Activated CD4-positive, alpha-beta T cell treated with anti-CD3 and anti-CD28 coated beads, Interleukin-2, amount 50 U/mL, for 48 hours (primary cell): ENCODE measurements at regions not wholly inside any gene's neighbourhood (a gene's known extent, or its start where the extent isn't known, plus 50 kb on each side); places are given as distances from the start of the nearest gene placed in this dataset.

Experiments
- DNase-seq, 2 experiments: peaks; one replicate each; pipeline ENCODE4 v3.0.0-alpha.2; 2020

DNA sequence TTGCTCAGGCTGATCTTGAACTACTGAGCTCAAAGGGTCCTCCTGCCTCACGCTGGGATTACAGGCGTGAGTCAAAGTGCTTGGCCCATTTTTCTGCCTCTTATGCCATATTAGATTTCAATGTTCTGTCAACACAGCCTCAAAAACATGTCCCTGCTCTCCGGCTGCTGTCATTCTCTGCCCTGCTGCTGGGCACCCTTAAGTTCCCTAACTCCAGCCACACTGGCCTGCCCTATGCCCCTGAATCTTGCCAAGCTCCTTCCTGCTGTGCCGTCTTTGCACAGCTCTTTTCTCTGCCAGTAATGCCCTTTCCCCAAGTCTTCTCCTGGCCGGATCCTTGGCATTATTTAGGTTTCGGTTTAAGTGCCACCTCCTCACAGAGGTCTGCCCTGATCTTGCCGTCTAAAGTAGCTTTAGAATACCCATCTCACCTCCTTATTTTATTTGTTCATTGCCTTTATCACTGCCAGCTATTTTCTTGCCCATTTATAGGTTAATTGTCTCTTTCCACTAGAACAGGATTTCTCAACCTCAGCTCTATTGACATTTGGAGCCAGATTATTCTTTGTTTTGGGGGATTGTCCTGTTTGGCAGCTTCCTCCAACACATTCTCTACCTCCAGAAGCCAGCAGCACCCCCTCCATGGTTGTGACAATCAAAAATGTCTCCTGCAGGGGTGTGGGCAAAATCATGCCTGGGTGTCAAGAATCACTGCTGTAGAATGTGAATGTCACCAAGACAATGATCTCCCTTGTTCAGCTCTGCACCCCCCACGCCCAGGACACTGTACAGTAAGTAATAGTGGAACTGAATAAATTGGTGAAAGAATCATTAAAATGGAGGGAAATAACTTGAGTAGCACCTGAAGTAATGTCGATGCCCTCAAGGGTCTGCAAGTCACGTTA, 168.2 kb downstream of the CYLD start:
- no peak for DNase-seq

DNA sequence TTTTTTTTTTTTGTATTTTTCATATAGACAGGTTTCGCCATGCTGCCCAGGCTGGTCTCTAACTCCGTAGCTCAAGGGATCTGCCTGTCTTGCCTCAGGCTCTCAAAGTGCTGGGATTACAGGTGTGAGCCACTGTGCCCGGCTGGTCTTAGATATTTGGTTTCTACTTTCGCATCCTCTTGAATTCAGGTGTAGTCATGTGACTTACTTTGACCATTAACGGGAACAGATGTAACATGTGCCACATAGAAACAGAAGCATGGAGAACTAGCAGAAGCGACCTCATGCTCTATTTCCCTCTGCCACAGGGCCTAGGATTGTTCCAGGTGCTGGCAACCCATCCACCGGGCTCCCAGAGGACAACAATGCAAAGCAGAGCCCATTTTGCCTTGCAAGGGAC, 166.6 kb downstream of the CYLD start:
- no peak for DNase-seq

DNA sequence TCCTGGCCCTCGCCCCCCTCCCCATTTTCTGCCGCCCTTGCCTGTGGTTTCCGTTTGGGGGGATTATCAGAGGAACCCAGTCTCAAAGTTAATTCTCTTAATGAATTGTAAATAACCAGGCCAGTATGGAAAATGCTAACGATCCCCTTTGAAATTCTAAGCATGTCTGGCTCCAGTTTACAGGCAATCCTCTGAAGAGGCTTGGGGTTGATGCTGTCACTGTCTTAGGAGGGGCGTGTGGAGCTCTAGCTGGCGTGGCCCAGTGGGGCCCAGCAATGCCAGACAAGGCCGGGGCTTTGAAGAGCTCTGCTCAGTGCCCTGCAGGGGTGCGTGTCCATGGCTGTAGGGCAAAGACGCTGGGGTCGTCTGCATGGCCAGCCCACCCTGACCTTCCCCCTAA, 164.6 kb downstream of the CYLD start:
- no peak for DNase-seq

DNA sequence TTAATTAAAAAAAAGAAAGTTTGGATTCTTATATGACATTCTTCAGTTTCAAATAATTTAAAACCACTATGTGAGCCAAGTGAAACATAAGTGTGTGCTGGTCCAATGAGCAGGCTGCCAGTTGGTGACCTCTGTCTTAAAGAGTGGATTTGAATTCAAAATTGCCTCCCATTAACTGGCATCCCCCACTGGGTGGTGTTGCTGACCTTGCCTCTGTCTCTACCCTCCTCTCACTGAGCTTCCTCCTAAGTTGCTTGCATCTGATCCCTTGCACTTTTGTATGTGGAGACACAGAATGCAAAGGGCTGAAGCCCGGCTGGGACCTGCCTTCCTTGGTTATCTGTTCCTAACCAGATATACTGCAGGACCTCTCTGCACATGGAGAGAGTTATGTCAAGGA, 160.6 kb downstream of the CYLD start:
- DNase-seq: no peak

DNA sequence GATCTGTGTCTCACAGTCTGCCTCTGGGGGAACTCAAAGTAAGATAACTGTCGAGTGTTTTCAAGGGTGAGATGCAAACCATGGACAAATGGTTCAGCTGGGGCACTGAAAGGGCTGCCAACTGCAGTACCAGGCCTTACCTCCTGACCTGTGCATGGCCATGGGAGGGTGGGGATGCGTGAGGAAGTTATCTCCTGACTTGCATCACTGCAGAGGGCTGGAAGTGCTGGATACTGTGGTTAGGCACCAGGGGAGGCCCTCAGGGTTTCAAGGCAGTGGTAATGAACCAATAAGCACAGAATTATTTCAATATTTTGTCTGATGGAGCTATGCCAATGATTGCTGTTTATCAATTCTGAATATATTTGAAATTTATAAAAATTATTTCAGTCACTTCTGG, 159.2 kb downstream of the CYLD start:
- DNase-seq: no peak

DNA sequence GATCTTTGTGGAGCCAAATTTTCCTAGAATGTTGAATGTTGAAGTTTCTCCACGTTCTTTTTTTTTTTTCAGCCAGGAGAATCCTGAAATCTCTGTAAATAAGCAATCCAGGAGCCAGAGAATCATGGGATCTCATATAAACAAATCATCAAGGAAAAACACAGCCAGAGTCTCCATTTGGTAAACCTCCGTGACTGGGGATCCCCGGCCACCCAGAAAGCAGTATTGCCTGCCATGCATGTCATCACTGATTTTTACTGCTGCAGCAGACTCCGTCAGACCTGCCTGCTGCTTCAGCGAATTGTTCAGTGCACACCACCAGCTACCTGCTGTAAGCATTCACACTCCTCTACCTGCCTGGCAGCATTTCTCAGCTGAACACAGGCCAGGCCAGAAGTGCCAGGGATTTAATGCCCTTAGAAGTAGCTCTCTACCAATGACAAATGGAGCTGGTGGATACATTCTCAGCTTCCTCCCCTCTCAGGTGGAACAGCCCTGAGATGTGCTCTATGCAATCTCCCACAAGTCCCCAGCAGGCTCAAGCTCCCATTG, 158.6 kb downstream of the CYLD start:
- DNase-seq: no peak

DNA sequence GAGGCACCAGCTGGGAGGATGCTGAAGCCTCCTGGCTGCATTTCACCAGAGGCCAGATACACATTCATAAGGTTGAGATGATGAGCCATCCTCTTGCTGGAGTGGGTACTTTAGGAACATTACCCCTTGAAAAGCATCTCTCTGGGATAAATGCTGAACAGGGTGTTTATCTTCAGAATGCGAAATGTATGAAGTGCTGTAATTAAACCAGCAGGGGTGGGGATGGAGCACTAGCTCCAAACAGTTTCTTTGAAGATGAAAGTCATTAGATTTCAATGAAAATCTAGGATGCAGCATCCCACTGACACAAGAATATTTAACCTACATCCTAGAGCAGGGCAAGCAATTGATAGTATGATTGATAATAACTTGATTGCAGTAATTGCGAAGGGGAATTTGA, 158.1 kb downstream of the CYLD start:
- no peak for DNase-seq

DNA sequence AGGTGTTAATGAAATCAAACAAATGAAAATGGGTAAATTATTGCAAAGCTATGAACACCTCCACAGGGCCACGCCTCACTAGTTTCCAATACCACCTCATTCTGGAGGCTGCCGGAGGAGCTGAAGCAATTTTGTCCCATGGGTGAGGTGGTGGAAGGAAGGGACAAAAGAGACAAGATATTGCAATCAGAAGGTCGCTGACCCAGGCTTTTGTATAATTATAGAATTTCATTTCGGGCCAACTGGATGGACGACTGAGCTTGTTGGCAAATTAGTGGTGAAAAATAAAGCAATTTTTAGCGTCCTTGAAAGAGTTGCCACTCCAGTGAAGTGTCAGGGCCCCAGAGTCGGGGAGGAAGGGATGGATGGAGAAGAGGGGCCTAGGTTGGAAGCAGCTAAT, 147.9 kb downstream of the CYLD start:
- no peak for DNase-seq

DNA sequence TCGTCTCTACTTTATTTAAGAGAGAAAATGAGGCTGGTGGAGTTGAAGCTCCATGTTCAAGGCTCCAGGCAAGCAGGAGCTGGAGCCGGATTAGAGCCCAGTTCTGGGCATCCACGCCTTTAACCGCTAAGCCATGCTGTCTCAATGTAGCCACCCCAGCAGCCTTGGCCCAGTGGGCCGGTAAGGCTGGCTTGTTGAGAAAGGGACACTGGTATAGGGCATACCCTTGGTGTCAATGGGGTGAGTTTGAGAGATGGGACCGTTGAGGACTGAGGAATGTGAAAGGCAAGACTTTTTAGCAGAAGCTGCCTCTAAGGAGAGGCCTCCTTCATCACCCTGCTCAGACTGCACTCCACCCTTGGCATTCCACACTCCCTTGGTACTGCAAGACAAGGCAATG, 147.4 kb downstream of the CYLD start:
- DNase-seq: no peak

DNA sequence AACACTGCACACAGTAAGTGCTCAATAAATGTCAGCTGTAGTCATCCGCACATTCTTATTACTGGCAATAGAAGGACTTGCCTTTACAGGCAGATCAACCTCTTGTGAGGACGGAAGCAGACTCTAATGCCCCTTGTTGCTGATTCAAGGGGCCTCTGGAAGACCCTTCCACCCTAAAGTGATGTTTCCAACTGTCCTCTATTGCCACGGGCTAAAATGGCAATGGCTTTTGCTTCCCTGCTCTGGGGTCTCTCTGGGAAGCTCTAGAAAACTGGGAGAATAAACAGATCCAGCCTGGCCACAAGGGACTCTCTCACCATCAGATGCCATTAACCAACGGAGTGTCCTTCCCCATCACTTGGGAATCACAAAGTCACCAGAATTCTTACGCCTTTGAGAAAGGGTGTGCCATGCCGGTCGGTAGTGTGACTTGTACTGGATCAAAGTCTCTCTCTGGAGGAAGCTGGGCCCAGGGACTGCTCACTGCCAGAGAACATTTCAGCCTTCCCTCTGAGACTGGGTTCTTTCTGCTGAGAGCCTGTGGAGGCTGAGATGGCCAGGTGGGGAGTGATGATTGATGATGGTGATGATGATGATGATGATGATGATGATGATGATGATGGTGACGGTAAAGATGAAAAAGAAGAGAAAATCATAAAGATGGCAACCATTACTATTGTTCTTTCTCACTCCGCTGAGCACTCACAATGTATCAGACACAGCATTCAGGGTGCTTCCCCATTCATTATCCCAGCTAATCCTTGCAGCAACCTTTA, 146.8 kb downstream of the CYLD start:
- no peak for DNase-seq

DNA sequence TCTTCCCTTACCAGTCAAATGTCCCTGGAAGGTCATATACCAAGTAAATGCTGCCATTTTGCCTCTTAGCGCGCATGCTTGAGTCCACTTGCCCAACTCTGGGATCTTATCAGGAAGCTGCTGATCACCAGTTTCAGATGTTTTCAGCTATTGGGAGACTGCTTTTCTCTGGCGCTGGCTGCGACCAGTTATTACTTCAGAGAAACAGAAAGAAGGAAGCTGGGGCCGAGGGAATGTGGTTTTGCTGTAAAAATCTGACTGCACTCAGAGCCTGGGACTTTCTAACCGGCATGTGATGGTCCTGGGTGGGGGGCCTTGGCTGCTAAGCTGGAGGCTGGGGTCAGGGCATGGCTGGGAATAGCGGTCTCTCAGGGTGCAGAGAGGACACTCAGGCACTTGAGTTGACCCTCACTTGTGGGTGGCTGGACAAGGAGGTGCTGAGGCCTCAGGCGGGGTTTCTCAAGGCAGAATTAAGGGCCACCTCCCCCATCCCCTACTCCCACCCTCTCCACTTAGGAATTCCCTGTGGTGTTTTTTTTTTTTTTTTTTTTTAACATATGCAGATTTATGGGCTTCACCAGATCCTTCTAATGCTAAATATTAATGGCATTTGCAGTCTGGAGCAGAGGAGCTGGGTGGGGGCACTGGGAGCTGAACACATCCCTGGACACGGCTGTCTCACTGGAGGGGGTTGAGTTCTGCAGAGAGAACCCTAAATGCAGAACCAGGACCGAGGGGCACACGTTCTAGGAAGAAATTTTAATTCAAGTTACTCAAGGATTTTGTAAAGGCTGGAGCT, 145.8 kb downstream of the CYLD start:
- no peak for DNase-seq

DNA sequence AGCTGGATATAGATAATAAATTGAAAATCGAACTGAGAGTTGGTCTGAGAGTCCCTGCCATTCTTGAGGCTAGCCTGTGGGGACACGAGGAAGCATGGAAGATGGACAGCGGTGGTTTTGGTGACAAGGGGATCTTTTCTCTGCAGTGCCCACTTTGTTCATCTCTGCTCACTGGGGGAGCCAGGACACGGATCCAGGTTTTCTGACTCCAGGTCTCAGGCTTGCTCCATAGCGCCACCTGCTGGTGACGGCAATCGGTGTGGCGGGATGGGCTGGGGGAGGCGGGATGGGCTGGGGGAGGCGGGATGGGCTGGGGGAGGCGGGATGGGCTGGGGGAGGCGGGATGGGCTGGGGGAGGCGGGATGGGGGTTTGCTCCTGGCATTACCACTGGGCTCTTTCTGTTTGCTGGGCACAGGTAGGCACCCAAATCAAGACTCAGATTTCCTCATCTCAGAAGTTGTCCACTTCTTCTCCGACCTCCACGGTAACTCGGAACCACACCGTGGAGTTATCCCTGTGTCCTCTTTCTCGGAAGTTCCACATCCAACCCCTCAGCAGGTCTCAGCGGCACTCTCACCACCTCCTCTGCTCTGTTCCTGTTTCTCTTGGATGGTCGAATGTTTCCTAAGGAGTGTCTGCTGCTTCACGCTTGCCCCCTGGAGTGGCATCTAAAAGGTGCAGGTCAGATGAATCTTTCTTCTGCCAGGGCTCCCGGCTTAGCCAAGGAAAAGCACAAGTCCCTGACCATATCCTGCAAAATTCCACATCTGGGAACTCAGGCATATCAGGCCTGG, 142.4 kb downstream of the CYLD start:
- peak; percentile 53 to 56 for DNase-seq

DNA sequence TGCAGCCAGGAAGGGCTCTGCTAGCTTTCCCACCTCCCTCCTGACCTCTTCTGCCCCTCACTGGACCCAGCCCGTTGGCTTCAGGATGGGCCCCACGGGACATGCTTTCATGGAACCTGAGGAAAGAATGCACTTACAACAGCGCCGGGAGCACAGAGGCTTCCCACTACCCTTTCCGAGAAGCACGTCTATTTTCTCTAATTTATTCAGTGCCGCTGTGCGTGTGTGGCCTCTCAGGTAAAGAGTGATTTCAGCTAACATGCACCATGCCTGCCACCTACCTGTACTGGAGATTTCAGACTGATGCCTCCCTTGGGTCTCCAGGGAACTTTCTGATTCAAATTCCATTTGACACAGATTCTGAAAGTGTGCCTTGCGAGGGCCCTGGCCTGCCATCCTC, 140.1 kb downstream of the CYLD start:
- no peak for DNase-seq

DNA sequence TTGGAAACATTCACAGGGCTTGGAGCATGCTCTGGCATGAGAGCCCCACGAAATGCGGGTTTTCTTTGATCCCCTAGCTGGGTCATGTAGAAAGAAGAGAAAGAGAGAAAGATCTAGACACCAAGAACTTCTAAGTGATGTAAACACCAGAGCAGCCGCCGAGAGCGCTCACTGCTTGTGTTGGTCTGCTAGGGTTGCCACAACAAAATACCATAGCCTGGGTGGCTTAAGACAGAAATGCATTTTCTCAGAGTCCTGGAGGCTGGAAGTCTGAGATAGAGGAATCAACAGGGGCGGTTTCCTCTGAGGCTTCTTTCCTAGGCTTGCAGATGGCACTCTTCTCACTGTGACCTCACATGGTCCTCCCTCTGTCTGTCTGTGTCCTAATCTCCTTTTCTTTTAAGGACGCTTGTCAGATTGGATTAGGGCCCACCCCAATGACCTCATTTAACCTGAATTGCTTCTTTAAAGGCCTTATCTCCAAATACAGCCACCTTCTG, 139.5 kb downstream of the CYLD start:
- DNase-seq: no peak

DNA sequence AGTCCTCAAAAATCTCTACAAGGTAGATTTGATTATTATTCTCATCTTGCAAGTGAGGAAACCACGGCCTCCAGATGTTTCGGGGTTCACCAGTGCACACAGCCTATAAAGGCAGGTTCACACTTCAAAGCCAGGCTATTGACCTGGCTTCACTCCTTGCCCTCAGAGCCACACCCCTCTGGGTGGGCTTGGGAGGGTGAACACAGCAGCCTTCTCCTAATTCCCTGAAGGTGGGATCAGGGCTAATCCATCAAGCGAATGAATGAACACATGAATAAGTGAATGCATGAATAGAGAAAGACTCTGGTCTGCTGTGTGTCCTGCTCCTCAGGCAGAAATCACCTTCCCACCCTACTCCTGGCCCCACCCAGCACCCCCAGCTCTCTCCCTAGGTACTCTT, 139.0 kb downstream of the CYLD start:
- no peak for DNase-seq

DNA sequence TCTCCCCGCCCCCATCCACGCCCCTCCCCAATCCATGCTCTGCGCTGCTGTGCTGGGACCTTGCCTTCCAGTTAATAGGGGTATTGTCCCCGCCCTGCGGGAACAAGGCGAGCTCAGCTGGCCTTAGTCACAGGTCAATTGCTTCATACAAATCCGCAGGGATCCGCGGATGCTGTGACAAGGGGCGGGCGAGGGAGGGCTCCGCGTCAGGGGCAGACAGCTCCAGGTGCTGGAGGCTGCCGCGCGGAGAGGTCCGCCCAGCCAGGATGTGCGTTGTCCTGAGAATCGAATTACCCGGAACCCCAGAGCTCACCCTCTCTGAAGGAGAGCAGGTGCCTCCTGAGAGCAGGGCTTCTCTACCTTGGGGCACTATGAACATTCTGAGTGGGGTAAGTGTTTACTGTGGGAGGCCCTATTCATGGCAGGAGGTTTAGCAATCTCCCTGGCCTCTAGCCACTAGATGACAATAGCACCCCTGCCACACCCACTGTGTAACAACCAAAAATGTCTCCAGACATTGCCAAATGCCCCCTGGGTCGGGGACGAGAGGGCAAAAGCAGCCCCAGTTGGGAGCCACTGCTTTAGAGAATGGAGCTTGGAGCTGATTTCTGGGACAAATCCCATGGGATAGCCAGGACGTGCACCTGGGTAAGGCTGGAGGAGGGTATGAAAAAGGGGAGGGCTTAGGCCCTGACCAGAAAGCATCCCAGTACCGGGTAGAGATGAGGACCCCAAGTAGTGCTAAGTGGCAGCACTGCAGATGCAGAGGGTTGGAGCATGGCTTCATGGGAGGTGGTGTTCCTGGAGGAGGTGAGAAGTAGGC, 138.2 kb downstream of the CYLD start:
- no peak for DNase-seq

DNA sequence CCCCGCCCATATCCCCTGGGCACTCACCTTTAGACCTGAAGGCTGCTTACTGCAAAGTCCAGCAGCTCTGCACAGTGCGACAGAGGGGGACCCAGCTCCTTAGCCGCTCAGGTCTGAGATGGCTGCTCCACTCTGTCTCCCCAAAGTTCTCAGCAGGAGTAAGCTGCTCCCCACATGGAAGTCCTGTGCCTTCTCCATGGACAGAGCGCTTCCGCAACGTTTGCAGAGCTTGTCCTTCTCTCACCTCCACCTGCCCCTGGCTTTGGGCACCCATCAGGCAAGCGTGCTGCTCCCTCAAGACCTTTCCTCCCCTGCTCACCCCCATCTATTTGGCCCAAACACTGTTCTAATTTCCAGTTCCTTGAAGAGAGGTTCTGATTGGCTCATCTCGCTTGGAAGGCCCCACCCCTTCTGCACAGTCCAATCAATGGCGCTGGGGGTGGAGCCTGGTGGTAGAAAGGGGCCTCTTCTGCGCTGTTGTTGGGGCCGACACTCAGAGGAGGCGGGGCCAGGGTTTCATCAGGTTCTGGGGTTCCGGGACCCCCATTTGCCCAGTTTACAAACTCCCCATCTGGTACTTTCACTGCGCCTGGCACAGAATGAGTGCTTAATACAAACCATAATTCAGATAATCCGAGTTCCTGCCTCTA, 137.2 kb downstream of the CYLD start:
- no peak for DNase-seq

DNA sequence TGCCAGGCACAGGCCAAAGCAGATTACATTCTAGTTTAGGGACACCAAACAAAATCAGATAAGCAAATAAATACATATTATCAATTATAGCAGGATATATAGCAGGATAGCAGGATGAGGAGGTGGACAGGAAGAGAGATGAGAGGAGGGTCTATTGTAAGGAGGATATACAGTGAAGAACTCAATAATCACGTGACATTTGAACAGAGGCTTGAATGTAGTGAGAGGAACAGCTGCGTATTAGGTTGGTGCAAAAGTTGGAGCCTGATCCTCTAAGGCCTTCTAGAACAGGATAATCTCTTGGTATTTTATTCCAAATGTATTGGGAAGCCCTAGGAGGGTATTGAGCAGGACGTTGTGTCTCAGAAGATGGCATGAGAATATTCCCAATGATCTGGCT, 136.7 kb downstream of the CYLD start:
- no peak for DNase-seq

DNA sequence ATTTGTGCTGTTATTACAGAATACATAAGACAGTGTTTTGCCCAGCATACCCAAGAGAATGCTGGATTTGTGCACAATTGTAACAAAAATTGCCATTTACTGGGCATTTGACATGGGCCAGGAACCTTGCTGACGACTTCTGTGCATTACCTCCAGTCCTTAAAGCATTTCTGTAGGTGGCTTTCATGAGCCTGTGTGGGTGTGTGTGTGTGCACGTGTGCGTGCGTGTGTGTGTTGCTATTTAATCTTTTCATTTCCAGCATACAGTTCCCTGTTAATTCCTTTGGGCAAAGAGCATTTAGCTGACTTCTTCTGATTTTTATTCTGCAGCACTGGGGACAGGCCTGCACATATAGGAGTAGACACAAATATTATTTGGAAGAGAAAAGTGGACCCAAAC, 134.4 kb downstream of the CYLD start:
- no peak for DNase-seq

DNA sequence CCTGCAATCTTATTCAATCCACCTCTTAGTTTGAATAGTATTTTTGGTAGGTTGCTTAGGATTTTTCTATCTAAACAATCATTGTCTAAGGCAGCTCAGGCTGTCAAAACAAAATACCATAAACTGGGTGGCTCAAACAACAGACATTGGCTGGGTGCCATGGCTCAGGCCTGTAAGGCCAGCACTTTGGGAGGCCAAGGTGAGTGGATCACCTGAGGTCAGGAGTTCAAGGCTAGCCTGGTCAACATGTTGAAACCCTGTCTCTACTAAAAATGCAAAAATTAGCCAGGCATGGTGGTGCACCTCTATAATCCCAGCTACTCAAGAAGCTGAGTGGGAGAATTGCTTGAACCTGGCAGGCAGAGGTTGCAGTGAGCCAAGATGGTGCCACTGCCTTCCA, 126.7 kb downstream of the CYLD start:
- DNase-seq: no peak

DNA sequence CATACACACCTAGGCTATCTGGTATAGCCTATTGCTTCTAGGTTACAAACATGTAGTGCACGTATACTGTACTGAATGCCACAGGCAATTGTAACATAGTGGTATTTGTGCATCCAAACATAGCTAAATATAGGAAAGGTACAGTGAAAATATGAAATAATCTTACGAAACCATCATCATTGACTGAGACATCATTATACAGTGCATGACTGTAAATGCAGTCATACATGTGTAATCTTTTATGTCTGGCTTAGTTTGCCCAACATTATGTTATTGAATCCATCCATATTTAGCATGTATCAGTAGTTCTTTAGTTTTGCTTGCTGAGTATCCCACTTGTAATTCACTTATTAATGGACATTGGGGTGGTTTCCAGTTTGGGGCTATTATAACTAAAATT, 124.9 kb downstream of the CYLD start:
- DNase-seq: no peak
